NB4 (cell line): ENCODE measurements at regions not wholly inside any gene's neighbourhood (a gene's known extent, or its start where the extent isn't known, plus 50 kb on each side); places are given as distances from the start of the nearest gene placed in this dataset.

Experiments used
- CTCF ChIP-seq: IDR thresholded peaks from one replicate; pipeline ENCODE4 v1.5.1; 2012; ENCODE audit warnings: low read depth, low read length
- MYC ChIP-seq: IDR thresholded peaks from 2 replicates; pipeline ENCODE4 v1.6.1; 2011; ENCODE audit warnings: low read depth, low read length
- POLR2A ChIP-seq: IDR thresholded peaks from 2 replicates; pipeline ENCODE4 v1.6.1; 2011; ENCODE audit warnings: mild to moderate bottlenecking; ENCODE audit not compliant: insufficient read length; ENCODE audit errors: extremely low read depth
- TF ChIP-seq, protein P1 (sequence below): IDR thresholded peaks from 2 replicates; pipeline ENCODE4 v1.6.1; 2011; ENCODE audit warnings: low read depth, low read length

DNA sequence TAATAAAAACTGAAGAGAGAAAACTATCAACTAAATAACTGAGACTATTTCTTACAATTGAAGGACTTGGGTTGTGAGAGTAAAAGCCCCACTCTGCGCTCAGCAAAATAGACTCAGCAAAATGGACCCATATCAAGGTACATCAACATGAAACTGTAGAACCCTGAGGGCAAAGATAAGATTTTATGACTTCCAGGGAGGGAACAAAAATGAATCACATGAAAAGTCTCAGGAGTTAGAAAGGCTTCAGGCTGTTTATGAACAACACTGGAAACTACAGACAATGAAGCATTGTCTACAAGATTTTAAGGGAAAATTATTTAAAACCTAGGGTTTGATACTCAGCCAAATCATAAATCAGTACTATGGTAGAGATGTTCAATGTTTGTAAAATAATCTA lies 434.3 kb downstream of the PTPRC start:
- TF ChIP-seq CTCF = no peak
- TF ChIP-seq POLR2A = no peak
- TF ChIP-seq, protein P1, sequence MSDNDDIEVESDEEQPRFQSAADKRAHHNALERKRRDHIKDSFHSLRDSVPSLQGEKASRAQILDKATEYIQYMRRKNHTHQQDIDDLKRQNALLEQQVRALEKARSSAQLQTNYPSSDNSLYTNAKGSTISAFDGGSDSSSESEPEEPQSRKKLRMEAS = no peak
- no peak for TF ChIP-seq MYC
